ENCODE measurements at regions not wholly inside any gene's neighbourhood (a gene's known extent, or its start where the extent isn't known, plus 50 kb on each side); places are given as distances from the start of the nearest gene placed in this dataset.

GRCh38 chr15:87661454-87662355 is 594.8 kb downstream of the NTRK3 start (continued):
- TF ChIP-seq ZNF407 (CRISPR knock-in tag; IDR thresholded peaks at IDR 0.05; ENCODE audit: not compliant biosample characterization) (no peak), ZNF782 (CRISPR knock-in tag; IDR thresholded peaks at IDR 0.05; ENCODE audit: borderline replicate concordance) (no peak), MEIS1 (CRISPR knock-in tag; IDR thresholded peaks at IDR 0.05; ENCODE audit: borderline replicate concordance) (no peak), ZBTB20 (CRISPR knock-in tag; IDR thresholded peaks at IDR 0.05; ENCODE audit: borderline replicate concordance, low read depth) (no peak), NFRKB (IDR thresholded peaks at IDR 0.05) (no peak)

Data from HepG2 (cell line).